GM10266 (cell line): ENCODE measurements at regions not wholly inside any gene's neighbourhood (a gene's known extent, or its start where the extent isn't known, plus 50 kb on each side); places are given as distances from the start of the nearest gene placed in this dataset.

ENCODE experiments used
- DNase-seq: peaks from one replicate; pipeline ENCODE4 v3.0.0; 2012; ENCODE audit errors: extremely low spot score
- CTCF ChIP-seq: IDR thresholded peaks from 2 replicates; pipeline ENCODE4 v1.5.1; 2012; ENCODE audit warnings: mild to moderate bottlenecking, low read depth; ENCODE audit not compliant: control insufficient read depth, insufficient read depth; ENCODE audit errors: missing control alignments

GRCh38 chr7:25994433-25994994 is 157.5 kb upstream of the NFE2L3 start:
- no peak for TF ChIP-seq CTCF
- no peak for DNase-seq

- no peak for TF ChIP-seq CTCF
- no peak for DNase-seq
These were observed 156.8 kb upstream of the NFE2L3 start for GRCh38 chr7:25995216-25995615.

GRCh38 chr7:25996006-25996408 is 156.0 kb upstream of the NFE2L3 start:
- TF ChIP-seq CTCF = no peak
- no peak for DNase-seq

GRCh38 chr7:25998499-25998898 is 153.5 kb upstream of the NFE2L3 start:
- DNase-seq = no peak
- TF ChIP-seq CTCF = no peak

GRCh38 chr7:26000841-26001240 is 151.2 kb upstream of the NFE2L3 start:
- no peak for DNase-seq
- no peak for TF ChIP-seq CTCF

DNA sequence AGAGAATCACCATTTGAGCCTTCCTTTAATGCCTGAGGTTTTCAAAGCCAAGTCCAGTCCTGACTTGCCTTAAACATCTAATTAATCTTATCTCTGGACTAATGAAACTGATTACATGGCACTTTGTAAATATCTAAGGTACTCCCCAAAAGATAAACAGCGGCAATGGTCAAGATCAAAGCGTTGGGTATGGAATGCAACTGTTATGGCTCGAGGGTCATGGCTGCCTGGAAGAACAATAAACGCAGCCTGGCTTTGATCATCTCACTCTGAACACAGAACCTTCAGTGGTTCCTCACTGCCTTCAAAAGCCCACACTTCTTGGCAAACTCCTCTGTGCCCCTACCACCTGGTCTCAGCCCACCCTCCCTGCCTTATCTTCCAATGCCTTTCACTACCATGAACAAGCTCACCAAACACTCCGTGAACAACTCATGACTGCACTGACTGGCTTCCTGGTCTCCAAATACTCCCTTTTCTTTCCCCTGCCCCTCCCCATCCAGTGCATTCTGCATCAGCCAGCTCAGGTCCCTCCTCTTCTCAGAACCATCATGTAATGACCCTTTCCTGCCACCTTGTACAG is 150.2 kb upstream of the NFE2L3 start:
- no peak for DNase-seq
- no peak for TF ChIP-seq CTCF

DNA sequence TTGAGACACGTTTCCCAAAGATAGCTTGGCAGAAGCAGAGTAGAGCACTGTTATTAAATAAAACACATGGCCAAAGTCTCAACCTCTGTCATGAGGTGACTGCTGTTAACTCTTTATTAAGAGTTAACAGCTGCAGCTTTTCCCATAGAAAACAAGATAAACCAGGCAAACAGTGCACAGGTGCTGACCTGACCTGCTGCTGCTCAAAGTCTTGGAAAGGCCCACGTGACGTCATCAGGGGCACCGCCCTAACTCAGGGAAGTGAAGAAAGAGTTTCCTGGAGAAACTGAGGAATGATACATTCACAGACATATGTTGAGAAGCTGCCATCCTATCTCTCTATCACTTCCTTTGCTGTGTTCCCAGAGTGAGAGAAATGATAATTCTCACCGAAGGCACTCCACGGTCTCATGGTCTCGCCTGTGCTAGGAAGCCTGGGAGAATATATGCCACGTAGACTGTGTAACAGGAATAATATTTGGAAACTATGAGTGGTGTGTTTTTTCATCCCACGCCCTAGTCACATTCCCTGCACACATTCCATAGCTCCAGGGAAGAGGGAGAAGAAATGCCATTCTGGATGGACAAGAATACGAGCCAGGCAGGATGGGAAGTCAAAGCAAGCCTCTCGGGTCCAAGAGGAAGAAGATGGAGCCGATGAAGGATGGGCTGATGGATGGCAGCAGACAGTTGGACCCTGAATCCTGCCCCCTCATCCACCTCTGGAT is 146.2 kb upstream of the NFE2L3 start:
- no peak for TF ChIP-seq CTCF
- DNase-seq = no peak
